LNCaP clone FGC (cell line): ENCODE measurements at regions not wholly inside any gene's neighbourhood (a gene's known extent, or its start where the extent isn't known, plus 50 kb on each side); places are given as distances from the start of the nearest gene placed in this dataset.

Experiments
- DNase-seq: peaks from one replicate; pipeline ENCODE4 v3.0.0-alpha.2; 2011; ENCODE audit warnings: low read depth
- H3K4me3 ChIP-seq: 2 replicates; pipeline ENCODE4 v1.5.1; 2011; ENCODE audit warnings: mild to moderate bottlenecking, low read depth, low read length, control low read depth
- CTCF ChIP-seq: IDR thresholded peaks from 2 replicates; pipeline ENCODE4 v1.5.1; 2012; ENCODE audit warnings: mild to moderate bottlenecking; ENCODE audit not compliant: control insufficient read depth, insufficient read depth; ENCODE audit errors: extremely low read depth

GRCh38 chr5:171672556-171672955, 113.1 kb upstream of the SMIM23 start:
- no peak for DNase-seq
- TF ChIP-seq CTCF: no peak

DNA sequence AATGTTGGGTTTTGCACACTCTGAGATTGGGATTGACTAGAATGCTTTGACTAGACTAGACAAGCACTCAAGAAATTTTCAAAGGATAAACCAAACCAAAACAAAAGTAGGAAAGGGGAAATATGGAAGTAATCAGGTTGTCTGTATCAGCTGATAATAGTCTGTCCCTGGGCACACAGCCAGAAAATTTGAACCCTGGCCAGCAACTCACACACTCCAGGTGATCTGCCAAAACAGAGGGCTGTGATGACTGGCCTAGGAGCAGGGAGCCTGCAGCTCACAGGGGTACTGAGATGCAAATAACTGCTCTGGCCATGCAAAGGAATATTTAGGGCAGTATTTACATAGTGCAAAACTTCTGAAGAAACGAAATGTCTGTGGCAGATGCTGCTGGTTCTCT, 112.3 kb upstream of the SMIM23 start:
- no peak for TF ChIP-seq CTCF
- DNase-seq: no peak

More at GRCh38 chr5:171672556-171672955, 113.1 kb upstream of the SMIM23 start:
- H3K4me3 ChIP-seq: no peak overlapping the region

GRCh38 chr5:171673840-171674239, 111.8 kb upstream of the SMIM23 start:
- DNase-seq: no peak
- TF ChIP-seq CTCF: no peak
- no peak overlapping the region for H3K4me3 ChIP-seq

More for the DNA sequence above, 112.3 kb upstream of the SMIM23 start:
- H3K4me3 ChIP-seq: no peak overlapping the region

GRCh38 chr5:171675511-171675910, 110.1 kb upstream of the SMIM23 start:
- DNase-seq: no peak
- no peak overlapping the region for H3K4me3 ChIP-seq
- TF ChIP-seq CTCF: no peak

- no peak for TF ChIP-seq CTCF
Measured at GRCh38 chr5:171676286-171676944, 109.2 kb upstream of the SMIM23 start.

DNA sequence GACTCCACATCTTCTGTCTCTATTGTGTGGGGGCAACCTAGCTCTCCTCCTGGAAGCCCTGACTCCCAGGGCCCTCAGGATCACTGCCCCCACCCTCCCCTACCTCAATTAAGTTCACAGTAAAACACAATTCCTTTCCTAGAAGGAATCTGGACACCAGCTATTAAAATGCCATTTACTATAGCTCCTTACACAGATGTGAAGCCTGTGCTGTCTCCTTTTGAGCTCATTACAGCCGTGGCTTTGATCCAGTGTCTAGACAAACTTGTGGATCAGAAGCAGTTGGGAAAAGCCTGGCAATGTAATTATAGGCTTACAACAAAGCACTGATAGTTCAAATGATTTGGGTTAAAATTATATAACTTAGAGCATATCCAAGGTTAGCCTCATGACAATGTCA, 107.0 kb upstream of the SMIM23 start:
- no peak overlapping the region for H3K4me3 ChIP-seq
- TF ChIP-seq CTCF: no peak
- no peak for DNase-seq

More at GRCh38 chr5:171676286-171676944, 109.2 kb upstream of the SMIM23 start:
- no peak for DNase-seq
- H3K4me3 ChIP-seq: no peak overlapping the region

- TF ChIP-seq CTCF: no peak
- H3K4me3 ChIP-seq: no peak overlapping the region
- no peak for DNase-seq
Measured at GRCh38 chr5:171680485-171680884, 105.1 kb upstream of the SMIM23 start.
